Natural killer cell treated with Interleukin-12 subunit alpha and Interleukin-12 subunit beta and Interleukin-15 and Interleukin-18, amount 100 ng/mL, for 72 hours (primary cell): ENCODE measurements at regions not wholly inside any gene's neighbourhood (a gene's known extent, or its start where the extent isn't known, plus 50 kb on each side); places are given as distances from the start of the nearest gene placed in this dataset.

ENCODE experiments used
- ATAC-seq, 2 donors: fragments of 150-1000 bp; cut with Tn5 transposase in 1 of 2; sonication (Bioruptor Pico), chemical (Tn5 transposase) in 1 of 2; 2 replicates each; pipeline ENCODE4 v1.10.0; 2021
- DNase-seq: peaks from one replicate; pipeline ENCODE4 v3.0.0; 2022; ENCODE audit warnings: low spot score
- H3K27ac Mint-ChIP-seq, 2 donors: 1 replicate in 1 of 2; 2 replicates in 1 of 2; pipeline ENCODE4 v1.8.0; 2022; ENCODE audit warnings: mixed read lengths in 2 of 2, mild to moderate bottlenecking in 1 of 2, moderate library complexity in 1 of 2
- H3K27me3 Mint-ChIP-seq, 2 donors: 1 replicate in 1 of 2; 2 replicates in 1 of 2; pipeline ENCODE4 v1.8.0; 2022; ENCODE audit warnings: mixed read lengths in 2 of 2
- H3K36me3 Mint-ChIP-seq: one replicate; pipeline ENCODE4 v1.8.0; 2022; ENCODE audit warnings: mixed read lengths
- H3K4me1 Mint-ChIP-seq, 2 donors: 1 replicate in 1 of 2; 2 replicates in 1 of 2; pipeline ENCODE4 v1.8.0; 2022; ENCODE audit warnings: low read depth in 2 of 2, mixed read lengths in 2 of 2, mild to moderate bottlenecking in 1 of 2
- H3K4me3 Mint-ChIP-seq: one replicate; pipeline ENCODE4 v1.8.0; 2022; ENCODE audit warnings: mixed read lengths
- H3K9me3 Mint-ChIP-seq: 2 replicates; pipeline ENCODE4 v1.8.0; 2022; ENCODE audit warnings: mixed read lengths

DNA sequence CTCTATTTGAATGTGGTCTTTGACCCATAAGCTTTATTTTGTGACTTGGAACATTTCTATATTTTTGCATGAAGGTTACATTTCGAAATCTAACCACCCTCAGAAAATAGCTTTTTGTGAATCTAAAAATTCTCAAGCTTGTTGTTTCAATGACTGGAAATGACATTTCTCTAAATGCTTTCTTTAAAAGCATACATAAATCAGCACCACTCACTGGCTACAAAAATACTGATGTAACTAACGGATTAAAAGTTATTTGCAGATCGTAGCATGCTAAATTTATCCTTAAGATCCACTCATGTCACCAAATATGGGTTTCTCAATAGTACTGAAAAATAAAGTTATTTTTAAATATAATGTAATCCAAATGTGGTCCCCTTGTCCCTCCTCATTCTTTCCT is 55.2 kb upstream of the ACAN start:
- Mint-ChIP-seq H3K4me3 (no peak overlapping the region), H3K9me3 (no peaks in the 10 kb centered on the region), H3K27ac (no peak overlapping the region), H3K4me1 (no peaks in the 10 kb centered on the region), H3K27me3 (peaks cover 36 to 76% of the 10 kb centered on the region in 2 donors), H3K36me3 (no peaks in the 10 kb centered on the region)
- no peak for DNase-seq
- ATAC-seq, result no peak

- DNase-seq (no peak), ATAC-seq (no peak)
- no peak overlapping the region for H3K27ac Mint-ChIP-seq
- H3K9me3 Mint-ChIP-seq, result no peaks in the 10 kb centered on the region
- H3K27me3 Mint-ChIP-seq, result peaks cover 33 to 75% of the 10 kb centered on the region in 2 donors
- no peak overlapping the region for H3K4me3 Mint-ChIP-seq
- no peaks in the 10 kb centered on the region for H3K4me1 Mint-ChIP-seq
- H3K36me3 Mint-ChIP-seq, result no peaks in the 10 kb centered on the region
Observed at GRCh38 chr15:88748651-88749050, 54.6 kb upstream of the ACAN start.

DNA sequence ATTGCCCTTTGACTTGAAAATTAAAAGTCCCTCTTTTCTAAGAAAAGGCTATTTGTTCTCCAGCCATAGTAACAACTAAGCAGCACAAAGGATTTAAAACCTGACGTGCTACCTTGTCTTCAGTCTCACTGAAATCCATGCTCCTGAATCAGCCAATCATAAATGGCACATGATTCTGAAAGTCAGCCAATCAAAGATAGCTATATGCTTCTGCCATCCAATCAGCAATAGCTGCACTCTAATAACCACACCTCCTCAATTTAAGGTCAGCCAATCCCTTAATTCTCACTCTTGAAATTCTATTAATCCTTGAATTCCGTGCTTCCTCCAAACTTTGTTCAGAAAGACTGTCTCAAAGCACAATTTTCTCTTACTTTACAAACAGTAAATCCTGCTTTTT is 53.5 kb upstream of the ACAN start:
- ATAC-seq (no peak), DNase-seq (no peak)
- Mint-ChIP-seq H3K36me3 (no peaks in the 10 kb centered on the region), H3K4me1 (no peaks in the 10 kb centered on the region), H3K27me3 (peaks cover 33 to 76% of the 10 kb centered on the region in 2 donors), H3K27ac (no peak overlapping the region), H3K9me3 (no peaks in the 10 kb centered on the region), H3K4me3 (no peak overlapping the region)

GRCh38 chr15:88752501-88752900 is 50.7 kb upstream of the ACAN start:
- no peaks in the 10 kb centered on the region for H3K9me3 Mint-ChIP-seq
- no peak overlapping the region for H3K4me3 Mint-ChIP-seq
- no peaks in the 10 kb centered on the region for H3K4me1 Mint-ChIP-seq
- H3K36me3 Mint-ChIP-seq, result no peaks in the 10 kb centered on the region
- ATAC-seq (no peak), DNase-seq (no peak)
- no peak overlapping the region for H3K27ac Mint-ChIP-seq
- peaks cover 36 to 60% of the 10 kb centered on the region in 2 donors for H3K27me3 Mint-ChIP-seq

DNA sequence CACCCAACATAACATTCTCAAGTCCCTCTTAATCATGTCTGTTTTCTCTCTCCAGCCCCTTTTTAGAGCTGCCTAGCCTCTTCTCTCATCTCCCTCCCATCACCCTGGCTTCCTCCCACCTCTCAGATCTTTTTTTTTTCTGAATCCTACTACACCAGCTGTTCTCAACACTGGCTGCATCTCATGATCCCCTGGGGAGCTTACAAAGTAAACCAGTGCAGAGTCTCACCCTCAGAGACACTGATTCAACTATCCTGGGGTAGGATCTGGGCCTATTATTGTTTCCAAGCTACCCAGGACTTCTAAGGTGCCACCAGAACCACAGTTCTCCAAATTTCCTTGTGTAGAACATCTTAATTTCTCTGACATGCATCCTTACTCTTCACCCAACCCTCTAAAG is 50.3 kb upstream of the ACAN start:
- Mint-ChIP-seq H3K9me3 (no peaks in the 10 kb centered on the region), H3K4me3 (no peak overlapping the region), H3K27ac (no peak overlapping the region), H3K4me1 (no peaks in the 10 kb centered on the region), H3K36me3 (no peaks in the 10 kb centered on the region), H3K27me3 (peaks cover 35 to 59% of the 10 kb centered on the region in 2 donors)
- no peak for DNase-seq
- ATAC-seq, result no peak
